CD4-positive, CD25-positive, alpha-beta regulatory T cell (primary cell): ENCODE measurements at regions not wholly inside any gene's neighbourhood (a gene's known extent, or its start where the extent isn't known, plus 50 kb on each side); places are given as distances from the start of the nearest gene placed in this dataset.

Source experiments
- ATAC-seq, 2 donors: fragments of 150-1000 bp; cut with Tn5 transposase; one replicate each; pipeline ENCODE4 v1.10.0; 2021; ENCODE audit warnings: low read depth in 2 of 2, moderate number of reproducible peaks in 2 of 2, moderate library complexity in 1 of 2
- DNase-seq, 3 donors: peaks; one replicate each; pipeline versions ENCODE4 v3.0.0 to v3.0.0-alpha.2; 2012 to 2022; ENCODE audit warnings: mixed read lengths in 1 of 3
- H3K27ac ChIP-seq: one replicate; pipeline ENCODE4 v1.7.0; 2013; ENCODE audit warnings: mild to moderate bottlenecking, low read length; ENCODE audit not compliant: insufficient read depth, poor library complexity, severe bottlenecking
- H3K27me3 ChIP-seq: one replicate; pipeline ENCODE4 v1.7.0; 2013; ENCODE audit warnings: low read length; ENCODE audit not compliant: control insufficient read depth, insufficient read depth
- H3K36me3 ChIP-seq: one replicate; pipeline ENCODE4 v1.7.0; 2013; ENCODE audit warnings: mild to moderate bottlenecking, low read length, moderate library complexity; ENCODE audit not compliant: control insufficient read depth, insufficient read depth
- H3K4me1 ChIP-seq: 2 replicates; pipeline ENCODE4 v1.7.0; 2013; ENCODE audit warnings: mild to moderate bottlenecking, low read length; ENCODE audit not compliant: insufficient read depth, control insufficient read depth, poor library complexity, severe bottlenecking
- H3K4me3 ChIP-seq: one replicate; pipeline ENCODE4 v1.7.0; 2013; ENCODE audit warnings: low read depth, mild to moderate bottlenecking, low read length, moderate library complexity
- H3K9me3 ChIP-seq, 2 experiments: 1 replicate in 1 of 2; 2 replicates in 1 of 2; pipeline ENCODE4 v1.7.0; 2013; ENCODE audit warnings: low read length in 2 of 2, mild to moderate bottlenecking in 1 of 2, moderate library complexity in 1 of 2; ENCODE audit not compliant: control insufficient read depth in 2 of 2
- H3K27ac Mint-ChIP-seq, 3 donors: one replicate each; pipeline ENCODE4 v1.8.0; 2020 to 2022; ENCODE audit warnings: mild to moderate bottlenecking in 3 of 3, mixed read lengths in 3 of 3, moderate library complexity in 2 of 3
- H3K27me3 Mint-ChIP-seq: one replicate; pipeline ENCODE4 v1.8.0; 2022; ENCODE audit warnings: mild to moderate bottlenecking, mixed read lengths
- H3K36me3 Mint-ChIP-seq: one replicate; pipeline ENCODE4 v1.8.0; 2020; ENCODE audit warnings: mixed read lengths
- H3K4me1 Mint-ChIP-seq, 4 donors: one replicate each; pipeline ENCODE4 v1.8.0; 2020 to 2022; ENCODE audit warnings: mixed read lengths in 4 of 4, mild to moderate bottlenecking in 1 of 4
- H3K4me3 Mint-ChIP-seq, 4 donors: one replicate each; pipeline ENCODE4 v1.8.0; 2020 to 2022; ENCODE audit warnings: mild to moderate bottlenecking in 4 of 4, mixed read lengths in 4 of 4, moderate library complexity in 3 of 4
- H3K9me3 Mint-ChIP-seq, 7 donors: one replicate each; pipeline ENCODE4 v1.8.0; 2020 to 2022; ENCODE audit warnings: mixed read lengths in 7 of 7, mild to moderate bottlenecking in 3 of 7, moderate library complexity in 2 of 7

DNA sequence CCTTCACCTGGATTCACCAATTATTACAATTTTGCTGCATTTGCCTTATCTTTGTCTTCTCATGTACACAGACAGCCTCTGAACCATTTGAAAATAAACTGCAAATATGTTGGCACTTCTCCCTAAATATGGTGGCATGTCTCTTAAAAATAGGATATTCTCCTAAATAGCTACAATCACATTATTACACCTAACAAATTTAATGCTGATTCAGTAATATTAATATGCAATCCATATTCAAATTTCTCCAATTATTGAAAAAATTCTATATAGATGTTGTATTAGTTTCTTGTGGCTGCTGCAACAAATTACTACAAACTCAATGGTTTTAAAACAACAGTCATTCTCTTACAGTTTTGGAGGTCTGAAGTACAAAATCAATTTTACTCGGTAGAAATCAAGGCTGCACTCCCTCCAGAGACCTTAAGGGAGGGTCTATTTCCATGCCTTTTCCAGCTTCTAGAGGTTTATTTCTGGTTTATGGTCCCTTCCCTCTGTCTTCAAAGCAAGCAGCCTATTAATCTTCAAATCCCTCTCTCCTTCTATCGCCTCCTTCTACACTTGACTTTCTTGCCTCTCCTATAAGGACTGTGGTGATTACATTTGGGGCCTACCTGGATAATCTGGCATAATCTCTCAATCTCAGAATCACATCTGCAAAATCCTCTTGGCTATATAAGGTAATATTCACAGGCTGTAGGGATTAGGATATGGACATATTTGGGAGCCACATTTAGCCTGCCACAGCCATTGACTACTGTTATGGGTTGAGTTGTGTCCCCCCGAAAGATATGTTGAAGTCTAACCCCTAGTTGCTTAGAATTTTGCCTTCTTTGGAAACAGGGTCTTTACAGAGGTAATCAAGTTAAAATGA, 52.5 kb upstream of the BOLA1 start:
- Histone ChIP-seq H3K36me3 (peaks cover 5% of the 10 kb centered on the region), H3K4me1 (peaks cover 61% of the 10 kb centered on the region), H3K4me3 (peak overlapping the region; percentile 49), H3K9me3 (no peaks in the 10 kb centered on the region), H3K27ac (peak overlapping the region; percentile 52), H3K27me3 (no peaks in the 10 kb centered on the region)
- no peaks in the 10 kb centered on the region for H3K27me3 Mint-ChIP-seq
- peaks cover 0 to 2% (median 0%) of the 10 kb centered on the region in 7 donors for H3K9me3 Mint-ChIP-seq
- H3K27ac Mint-ChIP-seq, result peak overlapping the region in 2 of 3 donors; percentile 61 to 77
- H3K4me3 Mint-ChIP-seq, result peak overlapping the region; percentile 67 to 76 (median 74)
- peaks cover 43 to 54% (median 53%) of the 10 kb centered on the region in 4 donors for H3K4me1 Mint-ChIP-seq
- ATAC-seq, result no peak
- DNase-seq, result peak in 1 of 3 donors; percentile 1
- H3K36me3 Mint-ChIP-seq, result peaks cover 11% of the 10 kb centered on the region

GRCh38 chr1:149848340-149849110, 50.8 kb upstream of the BOLA1 start:
- Histone ChIP-seq H3K36me3 (peaks cover 5% of the 10 kb centered on the region), H3K27me3 (no peaks in the 10 kb centered on the region), H3K4me1 (peaks cover 59% of the 10 kb centered on the region), H3K4me3 (peak overlapping the region; percentile 97), H3K27ac (peak overlapping the region; percentile 76), H3K9me3 (no peaks in the 10 kb centered on the region)
- Mint-ChIP-seq H3K9me3 (peaks cover 0 to 2% (median 0%) of the 10 kb centered on the region in 7 donors), H3K36me3 (peaks cover 11% of the 10 kb centered on the region), H3K4me1 (peaks cover 43 to 54% (median 53%) of the 10 kb centered on the region in 4 donors), H3K4me3 (peak overlapping the region; percentile 88 to 96 (median 92)), H3K27ac (peak overlapping the region; percentile 75 to 86 (median 84)), H3K27me3 (no peaks in the 10 kb centered on the region)
- DNase-seq, result peak in 2 of 3 donors; percentile 0 to 37
- no peak for ATAC-seq

- no peak for ATAC-seq
- Histone ChIP-seq H3K4me3 (peak overlapping the region; percentile 97), H3K27ac (peak overlapping the region; percentile 76), H3K9me3 (no peaks in the 10 kb centered on the region), H3K36me3 (peaks cover 5% of the 10 kb centered on the region), H3K4me1 (peaks cover 52% of the 10 kb centered on the region), H3K27me3 (no peaks in the 10 kb centered on the region)
- Mint-ChIP-seq H3K27ac (peak overlapping the region; percentile 84 to 96 (median 86)), H3K9me3 (peaks cover 0 to 2% (median 0%) of the 10 kb centered on the region in 7 donors), H3K27me3 (no peaks in the 10 kb centered on the region), H3K36me3 (peaks cover 11% of the 10 kb centered on the region), H3K4me3 (peak overlapping the region; percentile 88 to 96 (median 92)), H3K4me1 (peaks cover 38 to 53% (median 50%) of the 10 kb centered on the region in 4 donors)
- DNase-seq, result peak in 1 of 3 donors; percentile 14
Measured at GRCh38 chr1:149849111-149849946, 50.0 kb upstream of the BOLA1 start.
